Inflammatory macrophage treated with lipopolysaccharide for 4 hours (primary cell): ENCODE measurements at regions not wholly inside any gene's neighbourhood (a gene's known extent, or its start where the extent isn't known, plus 50 kb on each side); places are given as distances from the start of the nearest gene placed in this dataset.
"Not testable (repeated sequence)": the region's sequence is repeated elsewhere in the genome, so short reads cannot be mapped to it uniquely, and the experiment has no call there.

ENCODE experiments used
- DNase-seq: peaks from one replicate; pipeline ENCODE4 v3.0.0-alpha.2; 2020

GRCh38 chr7:87007038-87007437 lies 52.4 kb downstream of the ELAPOR2 start:
- no peak for DNase-seq

GRCh38 chr7:87004956-87005355 lies 54.5 kb downstream of the ELAPOR2 start:
- no peak for DNase-seq

DNA sequence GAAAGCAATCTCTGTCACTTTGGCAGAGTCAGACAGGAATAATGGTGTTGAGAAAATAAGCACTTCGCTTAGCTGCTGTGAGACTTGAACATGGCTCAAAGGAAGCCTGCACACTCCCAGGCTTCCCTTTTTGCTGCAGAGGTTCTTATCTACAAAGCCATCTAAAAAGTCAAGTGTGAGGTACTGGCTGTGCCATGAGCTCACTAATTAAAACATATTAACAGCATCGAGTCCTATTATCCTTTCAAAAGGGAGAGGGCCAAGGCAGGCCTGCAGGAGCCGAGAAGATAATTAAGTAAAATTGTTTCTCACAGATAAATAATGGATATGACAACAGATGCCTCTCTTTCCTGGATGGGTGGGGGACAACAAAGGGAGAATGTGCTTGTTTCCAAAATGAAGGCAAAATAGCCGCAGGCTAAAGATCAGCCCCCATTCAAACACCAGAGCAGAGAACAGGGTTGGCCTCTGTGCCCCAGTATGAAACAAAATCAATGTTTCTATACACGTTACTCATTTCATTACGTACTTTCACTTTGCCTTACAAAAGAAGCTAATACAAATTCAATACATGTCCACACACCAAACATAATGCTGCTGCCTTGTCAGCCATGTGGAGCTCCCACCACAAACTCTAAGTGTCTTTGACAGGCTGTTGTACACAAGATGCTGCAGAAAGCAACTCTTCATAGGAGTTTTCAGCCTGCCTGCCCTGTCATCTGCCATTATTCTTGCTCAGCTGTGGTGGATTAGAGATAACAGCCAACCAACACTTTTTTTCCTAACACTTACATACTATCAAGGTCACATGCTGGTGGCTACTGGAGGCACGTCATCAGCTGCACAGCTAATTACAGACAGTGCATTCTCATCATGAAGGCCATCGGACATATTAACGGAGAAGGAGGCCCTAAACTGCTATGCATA lies 55.3 kb downstream of the ELAPOR2 start:
- DNase-seq: no peak

DNA sequence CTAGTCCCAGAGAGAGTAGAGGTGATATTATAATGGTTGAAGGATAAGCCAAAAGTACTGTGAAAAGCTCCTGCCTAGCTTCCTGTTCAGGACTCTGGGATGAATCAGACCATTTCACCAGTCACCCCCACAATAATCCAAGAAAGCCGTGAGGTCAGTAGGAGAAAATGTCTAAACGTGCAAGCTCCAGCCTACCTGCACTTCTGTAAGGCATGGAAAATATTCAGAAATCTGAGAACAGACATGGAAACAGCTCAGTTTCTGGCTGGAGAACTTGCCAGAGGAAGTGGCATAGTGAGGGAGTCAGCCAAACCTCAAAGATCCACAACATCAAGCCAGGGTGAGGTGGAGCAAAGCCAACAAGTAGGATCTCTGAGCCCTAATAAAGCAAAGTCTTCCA lies 58.2 kb downstream of the ELAPOR2 start:
- DNase-seq: no peak

GRCh38 chr7:87000344-87000743 lies 59.1 kb downstream of the ELAPOR2 start:
- no peak for DNase-seq

DNA sequence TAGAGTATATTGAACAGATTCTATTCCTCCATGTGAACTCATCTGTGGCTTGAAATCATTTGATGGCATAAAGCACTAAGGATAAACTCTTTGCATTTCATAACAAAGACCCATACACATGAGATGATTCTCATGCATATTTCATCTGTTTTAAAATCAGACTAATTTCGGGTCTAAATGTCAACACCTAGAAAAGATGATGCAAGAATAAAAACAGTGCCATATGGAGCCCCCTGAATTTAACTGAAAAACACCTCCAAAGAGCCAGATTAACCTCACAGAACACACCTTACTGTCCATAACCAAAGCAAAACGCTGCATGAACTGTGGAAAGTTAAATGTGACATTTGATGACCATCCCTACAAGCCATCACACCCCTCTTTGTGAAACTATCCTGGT lies 59.7 kb downstream of the ELAPOR2 start:
- DNase-seq: no peak

DNA sequence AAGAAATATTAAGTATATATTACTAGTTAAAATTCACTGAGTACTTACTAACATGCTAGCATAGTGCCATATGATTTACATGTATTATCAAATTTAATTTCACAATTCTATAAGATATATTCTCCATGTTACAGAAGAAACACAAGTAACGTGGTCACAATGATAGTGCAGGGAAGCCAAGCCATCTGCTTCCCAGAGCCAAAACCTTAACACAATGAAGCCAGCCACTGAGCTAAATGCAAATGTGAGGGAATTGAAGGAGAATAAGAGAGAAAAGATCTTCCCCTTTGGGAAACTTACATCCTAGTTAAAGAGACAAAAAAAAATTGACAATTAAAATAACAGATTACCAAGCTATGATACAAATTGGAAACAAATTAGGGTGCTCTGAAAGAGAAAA lies 63.6 kb downstream of the ELAPOR2 start:
- DNase-seq: no peak

GRCh38 chr7:86995052-86995725 lies 64.3 kb downstream of the ELAPOR2 start:
- no peak for DNase-seq

DNA sequence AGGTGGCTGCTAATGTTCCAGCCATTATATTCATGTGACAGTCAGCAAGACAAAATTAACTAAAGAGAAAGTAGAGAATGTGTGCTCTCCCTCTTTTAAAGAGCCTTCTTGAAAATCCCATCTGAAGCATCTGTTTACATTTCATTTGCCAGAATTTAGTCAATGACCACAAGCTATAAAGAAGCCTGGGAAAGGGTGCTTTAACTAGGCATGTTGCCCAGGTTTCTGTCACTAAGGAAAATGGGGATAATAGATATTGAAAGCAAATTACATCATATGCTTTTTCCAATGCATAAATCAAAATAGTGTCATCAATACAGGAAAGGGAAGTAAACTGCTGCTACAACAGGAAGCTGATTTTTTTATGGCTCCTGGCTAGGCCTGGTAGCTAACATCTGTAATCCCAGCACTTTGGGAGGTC lies 67.7 kb downstream of the ELAPOR2 start:
- no peak for DNase-seq

GRCh38 chr7:86991093-86991769 lies 68.2 kb downstream of the ELAPOR2 start:
- DNase-seq: no peak

DNA sequence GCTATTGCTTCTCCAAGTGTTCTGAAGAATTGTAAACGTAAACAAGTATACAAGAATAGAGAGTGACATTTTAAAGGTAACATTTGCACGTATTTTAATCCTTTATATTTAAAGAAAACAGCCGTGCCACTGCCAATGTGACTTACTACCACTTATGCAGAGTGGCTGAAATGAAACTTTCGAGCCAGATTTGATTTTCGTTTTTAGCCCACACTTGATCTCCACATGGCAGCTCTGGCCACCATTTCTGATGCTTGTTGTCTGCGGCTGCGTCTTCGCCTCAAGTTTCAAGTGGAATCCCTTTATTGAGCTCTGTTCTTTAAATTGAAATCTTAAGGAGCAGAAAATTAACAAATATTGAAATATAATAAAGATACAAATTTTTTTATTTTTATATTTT lies 70.0 kb downstream of the ELAPOR2 start:
- no peak for DNase-seq

DNA sequence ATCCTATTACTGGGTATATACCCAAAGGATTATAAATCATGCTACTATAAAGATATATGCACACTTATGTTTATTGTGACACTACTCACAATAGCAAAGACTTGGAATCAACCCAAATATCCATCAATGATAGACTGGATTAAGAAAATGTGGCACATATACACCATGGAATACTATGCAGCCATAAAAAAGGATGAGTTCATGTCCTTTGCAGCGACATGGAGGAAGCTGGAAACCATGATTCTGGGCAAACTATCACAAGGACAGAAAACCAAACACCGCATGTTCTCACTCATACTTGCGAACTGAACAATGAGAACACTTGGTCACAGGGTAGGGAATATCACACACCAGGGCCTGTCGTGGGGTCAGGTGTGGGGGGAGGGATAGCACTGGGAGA lies 71.6 kb downstream of the ELAPOR2 start:
- not testable (repeated sequence) for DNase-seq

DNA sequence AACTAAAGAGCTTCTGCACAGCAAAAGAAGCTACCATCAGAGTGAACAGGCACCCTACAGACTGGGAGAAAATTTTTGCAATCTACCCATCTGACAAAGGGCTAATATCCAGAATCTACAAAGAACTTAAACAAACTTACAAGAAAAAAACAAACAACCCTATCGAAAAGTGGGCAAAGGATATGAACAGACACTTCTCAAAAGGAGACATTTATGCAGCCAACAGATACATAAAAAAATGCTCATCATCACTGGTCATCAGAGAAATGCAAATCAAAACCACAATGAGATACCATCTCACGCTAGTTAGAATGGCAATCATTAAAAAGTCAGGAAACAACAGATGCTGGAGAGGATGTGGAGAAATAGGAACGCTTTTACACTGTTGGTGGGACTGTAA lies 72.1 kb downstream of the ELAPOR2 start:
- DNase-seq: not testable (repeated sequence)

DNA sequence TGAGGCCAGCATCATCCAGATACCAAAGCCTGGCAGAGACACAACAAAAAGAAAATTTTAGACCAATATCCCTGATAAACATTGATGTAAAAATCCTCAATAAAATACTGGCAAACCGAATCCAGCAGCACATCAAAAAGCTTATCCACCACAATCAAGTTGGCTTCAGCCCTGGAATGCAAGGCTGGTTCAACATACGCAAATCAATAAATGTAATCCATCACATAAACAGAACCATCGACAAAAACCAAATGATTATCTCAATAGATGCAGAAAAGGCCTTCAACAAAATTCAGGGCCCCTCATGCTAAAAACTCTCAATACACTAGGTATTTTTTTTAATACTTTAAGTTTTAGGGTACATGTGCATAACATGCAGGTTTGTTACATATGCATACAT lies 74.1 kb downstream of the ELAPOR2 start:
- DNase-seq: not testable (repeated sequence)

DNA sequence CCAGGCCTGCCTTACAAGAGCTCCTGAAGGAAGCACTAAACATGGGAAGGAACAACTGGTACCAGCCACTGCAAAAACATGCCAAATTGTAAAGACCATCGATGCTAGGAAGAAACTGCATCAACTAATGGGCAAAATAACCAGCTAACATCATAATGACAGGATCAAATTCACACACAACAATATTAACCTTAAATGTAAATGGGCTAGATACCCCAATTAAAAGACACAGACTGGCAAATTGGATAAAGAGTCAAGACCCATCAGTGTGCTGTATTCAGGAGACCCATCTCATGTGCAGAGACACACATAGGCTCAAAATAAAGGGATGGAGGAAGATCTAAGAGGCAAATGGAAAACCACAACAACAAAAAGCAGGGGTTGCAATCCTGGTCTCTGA lies 75.8 kb downstream of the ELAPOR2 start:
- DNase-seq: not testable (repeated sequence)

DNA sequence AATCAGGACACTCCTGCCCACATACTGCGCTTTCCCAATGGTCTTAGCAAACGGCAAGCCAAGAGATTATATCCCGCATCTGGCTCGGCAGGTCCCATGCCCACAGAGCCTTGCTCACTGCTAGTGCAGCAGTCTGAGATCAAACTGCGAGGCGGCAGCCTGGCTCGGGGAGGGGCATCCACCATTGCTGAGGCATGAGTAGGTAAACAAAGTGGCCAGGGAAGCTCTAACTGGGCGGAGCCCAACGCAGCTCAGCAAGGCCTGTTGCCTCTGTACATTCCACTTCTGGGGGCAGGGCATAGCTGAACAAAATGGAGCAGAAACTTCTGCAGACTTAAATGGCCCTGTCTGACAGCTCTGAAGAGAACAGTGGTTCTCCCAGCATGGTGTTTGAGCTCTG lies 77.5 kb downstream of the ELAPOR2 start:
- not testable (repeated sequence) for DNase-seq

DNA sequence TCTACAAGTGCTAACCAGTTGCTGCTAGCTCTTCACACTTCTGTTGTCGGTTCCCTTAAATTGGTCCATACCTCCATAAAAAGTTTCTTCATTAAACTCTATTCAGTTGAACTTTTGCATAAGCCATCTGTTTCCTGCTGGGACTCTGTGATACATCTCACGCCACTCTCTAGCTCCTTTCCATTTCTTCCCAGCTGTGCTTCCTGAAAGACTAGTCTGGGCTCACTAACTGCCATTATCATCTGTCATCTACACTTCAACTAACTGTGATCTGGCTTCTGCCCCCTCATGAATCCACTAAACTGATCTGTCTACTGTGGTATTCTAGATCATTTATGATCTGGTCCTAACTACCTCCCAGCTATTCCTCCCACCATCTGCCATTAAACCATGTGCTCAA lies 78.3 kb downstream of the ELAPOR2 start:
- DNase-seq: no peak

DNA sequence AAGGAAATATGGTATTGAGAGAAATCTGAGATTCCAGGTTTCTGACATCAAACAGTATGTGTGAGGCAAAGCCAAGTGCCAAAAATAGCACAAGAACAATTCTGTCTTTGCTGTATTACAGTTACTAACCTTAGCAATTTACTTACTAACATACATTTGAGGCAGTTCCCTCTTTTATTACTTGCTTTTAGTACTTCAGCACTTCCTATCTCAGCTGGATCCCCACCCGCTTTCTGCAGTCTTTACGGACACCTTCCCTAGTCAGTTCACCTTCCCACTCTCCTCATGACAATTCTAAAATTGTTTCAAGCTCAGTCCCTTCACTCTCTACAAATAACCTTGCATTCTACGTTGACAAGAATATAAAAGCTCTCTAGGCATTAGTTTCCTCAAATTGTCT lies 79.2 kb downstream of the ELAPOR2 start:
- DNase-seq: no peak

DNA sequence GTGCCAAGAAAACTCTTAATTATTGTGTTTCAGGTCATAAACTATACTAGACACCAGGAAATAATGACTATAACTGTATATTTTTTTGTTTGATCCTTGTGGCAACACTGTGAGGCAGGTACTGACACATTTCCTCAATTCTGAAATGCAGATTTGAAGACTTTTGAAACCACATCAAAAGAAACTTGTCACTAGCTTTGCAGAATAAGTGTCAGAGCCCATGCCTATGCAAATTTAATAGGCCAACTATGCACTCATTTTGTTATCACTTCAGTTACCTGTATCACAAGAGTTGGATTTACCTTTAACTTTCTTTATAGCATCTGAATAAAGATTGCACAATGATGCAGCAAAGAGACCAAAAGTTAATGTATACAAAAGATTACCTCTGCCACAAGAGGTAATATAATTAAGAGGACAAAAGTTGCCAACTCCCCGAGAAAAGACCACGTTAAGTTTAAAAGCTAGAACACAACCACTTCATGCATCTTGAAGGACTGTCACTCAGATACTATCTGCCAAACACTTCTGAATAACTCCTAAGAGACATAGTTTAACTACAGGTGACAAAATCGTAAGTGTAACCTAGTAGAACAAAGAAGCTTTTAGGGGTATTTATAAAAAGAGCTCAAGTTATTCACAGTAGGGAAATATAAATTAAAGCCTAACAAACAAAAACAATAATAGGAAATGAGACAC lies 80.5 kb downstream of the ELAPOR2 start:
- no peak for DNase-seq

GRCh38 chr7:86976958-86977357 lies 82.5 kb downstream of the ELAPOR2 start:
- no peak for DNase-seq

DNA sequence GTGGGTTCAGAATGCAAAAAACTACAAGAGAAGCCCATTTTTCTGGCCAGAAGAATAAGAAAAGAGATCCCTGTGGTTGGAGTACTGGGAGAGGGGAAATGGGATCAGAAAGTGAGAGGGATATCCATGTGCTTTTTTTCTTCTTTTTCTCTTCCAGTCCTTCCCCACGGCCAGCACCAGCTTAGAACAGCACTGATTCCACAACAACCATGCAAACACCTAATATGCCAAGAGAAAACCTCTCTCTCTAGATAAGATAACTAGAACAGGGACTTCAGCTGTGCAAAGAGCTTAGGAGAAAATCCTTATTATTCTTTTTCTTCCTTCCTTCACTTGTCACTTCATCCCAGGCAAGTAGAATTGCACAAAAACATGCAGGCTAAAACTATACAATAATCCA lies 83.5 kb downstream of the ELAPOR2 start:
- DNase-seq: no peak

DNA sequence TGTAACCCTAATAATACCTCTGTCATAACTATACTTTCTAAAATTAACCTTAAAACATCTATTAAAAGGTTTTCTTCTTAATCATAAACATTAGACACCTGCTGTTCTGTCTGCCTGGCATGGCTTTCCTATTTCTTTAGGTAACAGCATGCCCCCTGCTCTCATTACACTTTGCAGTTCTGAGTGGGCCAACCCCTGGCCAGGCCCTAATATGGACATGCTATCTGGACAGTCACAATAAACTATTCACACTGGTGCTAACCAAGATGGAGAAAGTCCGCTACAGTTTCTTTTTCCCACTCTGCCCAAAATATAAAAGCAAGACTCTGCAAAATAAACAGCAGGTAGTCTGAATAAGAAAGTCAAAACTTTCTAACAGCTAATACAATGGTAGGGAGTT lies 84.0 kb downstream of the ELAPOR2 start:
- DNase-seq: no peak

DNA sequence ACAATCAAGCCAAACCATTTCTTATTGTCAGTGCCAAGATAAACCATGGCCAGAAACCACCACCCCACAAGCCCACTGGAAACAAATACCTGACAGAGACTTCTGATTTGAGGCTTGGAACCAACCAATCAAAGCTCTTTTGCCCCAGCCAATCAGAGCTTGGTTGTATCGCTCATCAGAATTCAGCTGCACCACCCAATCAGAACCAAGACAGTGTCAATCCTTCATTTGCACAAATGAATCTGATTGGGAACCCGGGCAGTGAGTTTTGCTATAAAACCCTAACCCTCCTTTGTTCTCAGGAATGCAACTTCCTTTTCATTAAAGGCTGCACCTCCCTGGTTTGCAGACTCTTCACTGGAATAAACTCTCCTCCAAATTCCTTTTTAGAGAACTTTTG lies 87.4 kb downstream of the ELAPOR2 start:
- no peak for DNase-seq
